H54 (cell line): ENCODE measurements at regions not wholly inside any gene's neighbourhood (a gene's known extent, or its start where the extent isn't known, plus 50 kb on each side); places are given as distances from the start of the nearest gene placed in this dataset.
"Not testable (repeated sequence)": the region's sequence is repeated elsewhere in the genome, so short reads cannot be mapped to it uniquely, and the experiment has no call there.

Experiments used
- DNase-seq: peaks from one replicate; pipeline ENCODE4 v3.0.0; 2011; ENCODE audit warnings: low spot score, mixed read lengths; ENCODE audit not compliant: insufficient read length
- FAIRE-seq: peaks from 3 replicates; lab custom pipeline; 2011; peaks lifted over from hg19 to GRCh38; lab: Jason Lieb, UNC
- POLR2A ChIP-seq: IDR thresholded peaks from 2 replicates; pipeline ENCODE4 v1.6.1; 2011; ENCODE audit warnings: low read depth, mild to moderate bottlenecking, low read length

- no peak for TF ChIP-seq POLR2A
- no peak for DNase-seq
- no peak for FAIRE-seq
Observed at GRCh38 chr1:199868777-199869176, 158.7 kb upstream of the NR5A2 start.

GRCh38 chr1:199875337-199875736, 152.2 kb upstream of the NR5A2 start:
- FAIRE-seq = no peak
- no peak for DNase-seq
- no peak for TF ChIP-seq POLR2A

- TF ChIP-seq POLR2A = no peak
- DNase-seq (no peak), FAIRE-seq (no peak)
Observed at GRCh38 chr1:199875856-199876255, 151.7 kb upstream of the NR5A2 start.

- no peak for FAIRE-seq
Observed at GRCh38 chr1:199877526-199878384, 149.8 kb upstream of the NR5A2 start.

GRCh38 chr1:199878823-199879222, 148.7 kb upstream of the NR5A2 start:
- TF ChIP-seq POLR2A = no peak
- no peak for DNase-seq
- FAIRE-seq = no peak

More at GRCh38 chr1:199877526-199878384, 149.8 kb upstream of the NR5A2 start:
- TF ChIP-seq POLR2A = no peak
- no peak for DNase-seq

GRCh38 chr1:199898654-199899053, 128.9 kb upstream of the NR5A2 start:
- FAIRE-seq = no peak
- DNase-seq = no peak
- TF ChIP-seq POLR2A = no peak

GRCh38 chr1:199901341-199901740, 126.2 kb upstream of the NR5A2 start:
- no peak for FAIRE-seq
- no peak for DNase-seq
- TF ChIP-seq POLR2A = no peak

- no peak for TF ChIP-seq POLR2A
- FAIRE-seq (no peak), DNase-seq (no peak)
Observed at GRCh38 chr1:199907361-199907760, 120.1 kb upstream of the NR5A2 start.

GRCh38 chr1:199909137-199909536, 118.4 kb upstream of the NR5A2 start:
- no peak for TF ChIP-seq POLR2A
- DNase-seq (no peak), FAIRE-seq (no peak)

GRCh38 chr1:199913318-199913717, 114.2 kb upstream of the NR5A2 start:
- TF ChIP-seq POLR2A = no peak
- no peak for DNase-seq
- no peak for FAIRE-seq

GRCh38 chr1:199914546-199914945, 113.0 kb upstream of the NR5A2 start:
- no peak for TF ChIP-seq POLR2A
- DNase-seq = no peak
- no peak for FAIRE-seq

- DNase-seq (no peak), FAIRE-seq (no peak)
Observed at GRCh38 chr1:199918196-199918769, 109.2 kb upstream of the NR5A2 start.

GRCh38 chr1:199920635-199921034, 106.9 kb upstream of the NR5A2 start:
- FAIRE-seq (no peak), DNase-seq (no peak)
- TF ChIP-seq POLR2A = no peak

More at GRCh38 chr1:199918196-199918769, 109.2 kb upstream of the NR5A2 start:
- no peak for TF ChIP-seq POLR2A

- FAIRE-seq (no peak), DNase-seq (no peak)
- TF ChIP-seq POLR2A = no peak
Observed at GRCh38 chr1:199929556-199929955, 98.0 kb upstream of the NR5A2 start.

- FAIRE-seq, DNase-seq: not testable (repeated sequence)
Observed at GRCh38 chr1:199930067-199930466, 97.4 kb upstream of the NR5A2 start.
